Progenitor cell of endocrine pancreas (in vitro differentiated cells): ENCODE measurements at regions not wholly inside any gene's neighbourhood (a gene's known extent, or its start where the extent isn't known, plus 50 kb on each side); places are given as distances from the start of the nearest gene placed in this dataset.

ENCODE experiments used
- DNase-seq: peaks from one replicate; pipeline ENCODE4 v3.0.0; 2021; ENCODE audit warnings: low spot score; ENCODE audit not compliant: unreplicated experiment
- H3K27ac Mint-ChIP-seq: 2 replicates; pipeline ENCODE4 v1.8.0; 2021; ENCODE audit warnings: mild to moderate bottlenecking, moderate library complexity, mixed read lengths
- H3K27me3 Mint-ChIP-seq: 2 replicates; pipeline ENCODE4 v1.8.0; 2021; ENCODE audit warnings: mixed read lengths
- H3K36me3 Mint-ChIP-seq: 2 replicates; pipeline ENCODE4 v1.8.0; 2022; ENCODE audit warnings: mixed read lengths; ENCODE audit not compliant: insufficient read depth
- H3K4me1 Mint-ChIP-seq: 2 replicates; pipeline ENCODE4 v1.8.0; 2021; ENCODE audit warnings: low read depth, mixed read lengths
- H3K4me3 Mint-ChIP-seq: 2 replicates; pipeline ENCODE4 v1.8.0; 2021; ENCODE audit warnings: low read depth, mild to moderate bottlenecking, moderate library complexity, mixed read lengths
- H3K9me3 Mint-ChIP-seq: 2 replicates; pipeline ENCODE4 v1.8.0; 2021; ENCODE audit warnings: low read depth, mixed read lengths
- TF ChIP-seq, protein P1 (sequence below): fragments of 200-600 bp; sonication (generic); IDR thresholded peaks from one replicate; pipeline ENCODE4 v1.5.0; 2021; ENCODE audit warnings: antibody characterized with exemption, mild to moderate bottlenecking; ENCODE audit not compliant: unreplicated experiment

DNA sequence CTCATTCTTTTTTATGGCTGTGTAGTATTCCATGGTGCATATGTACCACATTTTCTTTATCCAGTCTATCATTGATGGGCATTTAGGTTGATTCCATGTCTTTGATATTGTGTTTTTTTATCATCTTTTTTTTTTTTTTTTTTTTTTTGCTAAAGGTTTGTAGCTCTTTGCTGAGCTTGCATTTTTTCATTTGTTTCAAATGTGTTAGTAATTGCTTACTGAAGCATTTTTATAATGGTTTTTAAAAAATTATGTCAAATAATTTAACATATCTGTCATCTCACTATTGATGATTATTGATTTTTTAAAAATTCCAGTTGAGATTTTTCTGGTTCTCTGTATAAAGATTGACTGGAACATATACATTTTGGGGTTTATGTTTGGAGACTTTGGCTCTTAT, 934.6 kb downstream of the TUSC7 start:
- TF ChIP-seq, protein P1, sequence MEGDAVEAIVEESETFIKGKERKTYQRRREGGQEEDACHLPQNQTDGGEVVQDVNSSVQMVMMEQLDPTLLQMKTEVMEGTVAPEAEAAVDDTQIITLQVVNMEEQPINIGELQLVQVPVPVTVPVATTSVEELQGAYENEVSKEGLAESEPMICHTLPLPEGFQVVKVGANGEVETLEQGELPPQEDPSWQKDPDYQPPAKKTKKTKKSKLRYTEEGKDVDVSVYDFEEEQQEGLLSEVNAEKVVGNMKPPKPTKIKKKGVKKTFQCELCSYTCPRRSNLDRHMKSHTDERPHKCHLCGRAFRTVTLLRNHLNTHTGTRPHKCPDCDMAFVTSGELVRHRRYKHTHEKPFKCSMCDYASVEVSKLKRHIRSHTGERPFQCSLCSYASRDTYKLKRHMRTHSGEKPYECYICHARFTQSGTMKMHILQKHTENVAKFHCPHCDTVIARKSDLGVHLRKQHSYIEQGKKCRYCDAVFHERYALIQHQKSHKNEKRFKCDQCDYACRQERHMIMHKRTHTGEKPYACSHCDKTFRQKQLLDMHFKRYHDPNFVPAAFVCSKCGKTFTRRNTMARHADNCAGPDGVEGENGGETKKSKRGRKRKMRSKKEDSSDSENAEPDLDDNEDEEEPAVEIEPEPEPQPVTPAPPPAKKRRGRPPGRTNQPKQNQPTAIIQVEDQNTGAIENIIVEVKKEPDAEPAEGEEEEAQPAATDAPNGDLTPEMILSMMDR: no peak
- no peak for DNase-seq
- H3K4me3 Mint-ChIP-seq: no peak overlapping the region
- peaks cover 1% of the 10 kb centered on the region for H3K36me3 Mint-ChIP-seq
- H3K9me3 Mint-ChIP-seq: peaks cover 2% of the 10 kb centered on the region
- no peak overlapping the region for H3K27ac Mint-ChIP-seq
- no peaks in the 10 kb centered on the region for H3K4me1 Mint-ChIP-seq
- H3K27me3 Mint-ChIP-seq: peaks cover 16% of the 10 kb centered on the region

DNA sequence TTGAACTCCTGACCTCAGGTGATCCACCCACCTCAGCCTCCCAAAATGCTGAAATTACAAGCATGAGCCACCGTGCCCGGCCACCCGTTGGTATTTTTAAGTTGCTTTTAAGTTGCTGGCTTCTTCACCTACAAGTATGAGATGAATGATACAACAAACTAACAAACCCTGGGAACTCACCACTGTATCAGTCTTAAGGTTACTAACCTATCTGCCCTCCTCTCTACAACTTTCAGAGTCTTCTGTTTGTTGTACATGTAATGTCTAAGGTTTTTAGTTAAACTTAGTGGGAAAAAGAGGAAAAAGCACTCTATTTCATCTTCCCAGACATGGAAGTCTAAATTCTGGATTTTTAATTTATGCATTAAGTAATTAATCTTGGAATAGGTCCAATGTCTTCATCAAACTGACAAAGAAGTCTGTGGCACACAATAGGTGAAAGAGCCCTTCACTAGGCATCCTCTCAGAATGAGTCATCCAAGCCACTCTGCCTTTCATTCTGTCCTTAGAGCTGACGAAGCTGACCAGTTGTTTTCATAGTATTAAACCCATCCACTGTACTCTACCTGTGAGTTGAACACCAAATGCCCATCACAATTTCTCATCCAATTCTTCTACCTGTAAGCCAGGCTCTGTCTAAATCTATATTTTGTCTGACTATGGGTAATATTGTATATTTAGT, 936.1 kb downstream of the TUSC7 start:
- no peak overlapping the region for H3K4me3 Mint-ChIP-seq
- TF ChIP-seq, protein P1: no peak
- peaks cover 1% of the 10 kb centered on the region for H3K36me3 Mint-ChIP-seq
- peaks cover 2% of the 10 kb centered on the region for H3K9me3 Mint-ChIP-seq
- no peak for DNase-seq
- H3K27me3 Mint-ChIP-seq: peaks cover 20% of the 10 kb centered on the region
- peaks cover 2% of the 10 kb centered on the region for H3K4me1 Mint-ChIP-seq
- H3K27ac Mint-ChIP-seq: no peak overlapping the region

DNA sequence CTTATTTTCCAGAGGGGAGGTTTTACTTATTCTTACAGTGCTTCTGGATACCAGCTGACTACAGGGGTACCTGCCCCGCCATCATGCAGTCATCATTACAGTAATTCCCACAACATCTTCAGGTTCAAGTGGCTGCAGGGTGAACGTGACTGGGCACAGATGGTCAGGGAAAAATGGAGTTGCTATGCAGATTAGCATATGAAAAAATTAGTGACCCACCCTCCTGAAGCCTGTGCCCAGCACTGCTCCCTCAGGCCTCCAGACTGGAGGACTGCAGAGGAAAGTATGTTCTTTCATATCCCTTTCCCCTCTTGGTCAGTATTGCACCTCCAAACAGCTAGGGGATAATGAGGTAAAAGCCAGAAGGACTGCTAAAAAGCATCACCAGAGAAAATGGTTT, 937.9 kb downstream of the TUSC7 start:
- Mint-ChIP-seq H3K4me1 (peaks cover 11% of the 10 kb centered on the region), H3K27ac (no peak overlapping the region)
- no peak for DNase-seq

DNA sequence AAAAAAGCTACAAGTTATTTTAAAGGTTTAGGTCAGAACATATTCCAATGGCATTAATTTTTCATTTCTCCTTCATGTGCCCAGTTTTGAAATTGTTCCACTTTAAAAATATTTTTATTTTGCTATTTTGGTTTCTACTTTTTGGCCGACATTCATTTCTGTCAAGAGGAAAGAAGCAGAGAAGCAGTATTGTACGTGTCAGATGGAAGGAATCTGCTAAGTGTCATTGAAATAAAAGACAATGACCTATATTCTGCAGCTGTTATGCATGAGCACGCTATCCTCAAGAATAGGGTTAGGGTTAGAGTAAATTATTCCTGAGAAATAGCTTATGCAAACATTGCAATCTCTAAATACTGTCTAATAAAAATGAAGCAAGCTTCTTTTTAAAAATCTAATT, 941.7 kb downstream of the TUSC7 start:
- TF ChIP-seq, protein P1: no peak
- H3K4me1 Mint-ChIP-seq: peaks cover 11% of the 10 kb centered on the region

More for the DNA sequence above, 937.9 kb downstream of the TUSC7 start:
- TF ChIP-seq, protein P1: no peak
- no peak overlapping the region for H3K4me3 Mint-ChIP-seq
- H3K27me3 Mint-ChIP-seq: peaks cover 20% of the 10 kb centered on the region
- H3K9me3 Mint-ChIP-seq: peaks cover 2% of the 10 kb centered on the region
- H3K36me3 Mint-ChIP-seq: peaks cover 1% of the 10 kb centered on the region

DNA sequence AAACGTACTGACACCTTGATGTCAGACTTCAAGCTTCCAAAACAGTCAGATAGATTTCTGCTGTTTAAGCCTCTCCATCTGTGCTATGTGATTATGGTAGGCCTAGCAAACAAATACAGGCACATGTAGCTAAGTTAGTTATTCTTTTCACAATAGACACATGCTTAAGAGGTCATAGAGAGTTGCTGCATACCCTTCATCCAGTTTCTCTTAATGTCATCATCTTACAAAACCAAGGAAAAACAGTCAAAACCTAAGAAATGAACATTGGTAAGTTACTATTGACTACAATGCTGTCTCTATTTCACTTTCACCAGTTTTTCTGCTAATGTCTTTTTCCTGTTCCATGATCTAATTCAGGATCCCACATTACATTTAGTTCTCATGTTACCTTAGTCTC, 946.8 kb downstream of the TUSC7 start:
- TF ChIP-seq, protein P1: no peak
- peaks cover 4% of the 10 kb centered on the region for H3K4me1 Mint-ChIP-seq
- peaks cover 15% of the 10 kb centered on the region for H3K27me3 Mint-ChIP-seq
- H3K36me3 Mint-ChIP-seq: no peaks in the 10 kb centered on the region
- H3K9me3 Mint-ChIP-seq: no peaks in the 10 kb centered on the region
- no peak overlapping the region for H3K27ac Mint-ChIP-seq
- no peak for DNase-seq
- H3K4me3 Mint-ChIP-seq: no peak overlapping the region

More for the DNA sequence above, 941.7 kb downstream of the TUSC7 start:
- no peak for DNase-seq
- Mint-ChIP-seq H3K27me3 (peaks cover 29% of the 10 kb centered on the region), H3K27ac (no peak overlapping the region), H3K36me3 (no peaks in the 10 kb centered on the region), H3K9me3 (no peaks in the 10 kb centered on the region), H3K4me3 (no peak overlapping the region)
